ENCODE measurements at regions not wholly inside any gene's neighbourhood (a gene's known extent, or its start where the extent isn't known, plus 50 kb on each side); places are given as distances from the start of the nearest gene placed in this dataset.

DNA sequence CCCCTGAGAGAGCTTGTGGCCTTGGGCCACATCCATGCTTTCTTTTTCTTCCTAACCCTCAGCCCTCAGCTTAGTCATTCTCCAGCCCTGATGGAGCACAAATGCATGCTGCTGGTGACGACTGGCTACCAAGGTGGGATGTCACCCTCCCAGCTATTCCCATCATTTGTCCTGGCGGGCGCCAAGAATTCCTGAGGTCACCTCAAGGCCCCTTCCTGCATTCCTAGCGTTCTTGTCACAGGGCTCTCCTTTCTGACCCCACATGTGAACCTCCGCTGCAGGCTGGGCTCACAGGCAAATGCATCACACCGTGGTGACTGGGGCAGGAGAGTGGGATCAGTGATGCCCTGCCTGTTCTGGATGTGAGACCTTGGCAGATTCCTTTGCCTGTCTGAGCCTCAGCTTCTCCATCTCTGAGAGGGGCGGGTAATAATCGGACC is 53.4 kb upstream of the IFFO2 start (continued):
- TF ChIP-seq NCOR1 (IDR thresholded peaks at IDR 0.05; ENCODE audit: borderline replicate concordance, low read length) (no peak), ADNP (CRISPR knock-in tag; IDR thresholded peaks at IDR 0.05) (no peak), TEAD3 (CRISPR knock-in tag; optimal IDR thresholded peaks at IDR 0.05; ENCODE audit: borderline replicate concordance) (peak; percentile 97), SOX13 (IDR thresholded peaks at IDR 0.05) (no peak), SOX13 (CRISPR knock-in tag; conservative IDR thresholded peaks at IDR 0.05 in 1 of 2, IDR thresholded peaks at IDR 0.05 in 1 of 2) (peak in 1 of 2 experiments; percentile 52; a peak in 2 of 4 replicates), ISL2 (CRISPR knock-in tag; IDR thresholded peaks at IDR 0.05) (no peak), ZNF12 (CRISPR knock-in tag; IDR thresholded peaks at IDR 0.05) (no peak), GABPB1 (CRISPR knock-in tag; IDR thresholded peaks at IDR 0.05) (no peak), SAP130 (CRISPR knock-in tag; IDR thresholded peaks at IDR 0.05; ENCODE audit: low read depth) (peak; percentile 43; the same call in 1 of the 2 replicates), ZSCAN31 (CRISPR knock-in tag; IDR thresholded peaks at IDR 0.05; ENCODE audit: low read depth) (no peak), ZNF772 (CRISPR knock-in tag; IDR thresholded peaks at IDR 0.05) (no peak), NR2F1 (CRISPR knock-in tag; IDR thresholded peaks at IDR 0.05) (peak in 1 of 2 experiments; percentile 59; a peak in 1 of 4 replicates), MYC (CRISPR knock-in tag; IDR thresholded peaks at IDR 0.05; ENCODE audit: borderline replicate concordance) (0 out of 2 replicates have a peak, but pooled peaks have one; percentile 25), ZMAT3 (CRISPR knock-in tag; conservative IDR thresholded peaks at IDR 0.05) (no peak), SRSF9 (IDR thresholded peaks at IDR 0.05; ENCODE audit: borderline replicate concordance, insufficient read depth, low read depth, low read length, poor library complexity, severe bottlenecking) (no peak), ZNF788 (CRISPR knock-in tag; IDR thresholded peaks at IDR 0.05; ENCODE audit: borderline replicate concordance) (peak; percentile 26; the same call in 1 of the 2 replicates), GABPA (IDR thresholded peaks at IDR 0.05; ENCODE audit: low read depth, low read length) (no peak), GABPA (CRISPR knock-in tag; IDR thresholded peaks at IDR 0.05; ENCODE audit: low read depth) (no peak), MIER2 (CRISPR knock-in tag; IDR thresholded peaks at IDR 0.05) (no peak), ZNF282 (IDR thresholded peaks at IDR 0.05; ENCODE audit: partially characterized antibody) (no peak)
- TF ChIP-seq, protein P1, sequence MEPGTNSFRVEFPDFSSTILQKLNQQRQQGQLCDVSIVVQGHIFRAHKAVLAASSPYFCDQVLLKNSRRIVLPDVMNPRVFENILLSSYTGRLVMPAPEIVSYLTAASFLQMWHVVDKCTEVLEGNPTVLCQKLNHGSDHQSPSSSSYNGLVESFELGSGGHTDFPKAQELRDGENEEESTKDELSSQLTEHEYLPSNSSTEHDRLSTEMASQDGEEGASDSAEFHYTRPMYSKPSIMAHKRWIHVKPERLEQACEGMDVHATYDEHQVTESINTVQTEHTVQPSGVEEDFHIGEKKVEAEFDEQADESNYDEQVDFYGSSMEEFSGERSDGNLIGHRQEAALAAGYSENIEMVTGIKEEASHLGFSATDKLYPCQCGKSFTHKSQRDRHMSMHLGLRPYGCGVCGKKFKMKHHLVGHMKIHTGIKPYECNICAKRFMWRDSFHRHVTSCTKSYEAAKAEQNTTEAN (CRISPR knock-in tag; conservative IDR thresholded peaks at IDR 0.05), result no peak
- TF ChIP-seq, protein P2, sequence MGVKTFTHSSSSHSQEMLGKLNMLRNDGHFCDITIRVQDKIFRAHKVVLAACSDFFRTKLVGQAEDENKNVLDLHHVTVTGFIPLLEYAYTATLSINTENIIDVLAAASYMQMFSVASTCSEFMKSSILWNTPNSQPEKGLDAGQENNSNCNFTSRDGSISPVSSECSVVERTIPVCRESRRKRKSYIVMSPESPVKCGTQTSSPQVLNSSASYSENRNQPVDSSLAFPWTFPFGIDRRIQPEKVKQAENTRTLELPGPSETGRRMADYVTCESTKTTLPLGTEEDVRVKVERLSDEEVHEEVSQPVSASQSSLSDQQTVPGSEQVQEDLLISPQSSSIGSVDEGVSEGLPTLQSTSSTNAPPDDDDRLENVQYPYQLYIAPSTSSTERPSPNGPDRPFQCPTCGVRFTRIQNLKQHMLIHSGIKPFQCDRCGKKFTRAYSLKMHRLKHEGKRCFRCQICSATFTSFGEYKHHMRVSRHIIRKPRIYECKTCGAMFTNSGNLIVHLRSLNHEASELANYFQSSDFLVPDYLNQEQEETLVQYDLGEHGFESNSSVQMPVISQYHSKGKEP (CRISPR knock-in tag; IDR thresholded peaks at IDR 0.05), result no peak
- TF ChIP-seq, protein P3, sequence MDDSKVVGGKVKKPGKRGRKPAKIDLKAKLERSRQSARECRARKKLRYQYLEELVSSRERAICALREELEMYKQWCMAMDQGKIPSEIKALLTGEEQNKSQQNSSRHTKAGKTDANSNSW (CRISPR knock-in tag; IDR thresholded peaks at IDR 0.05; ENCODE audit: borderline replicate concordance), result no peak
- TF ChIP-seq, protein P4, sequence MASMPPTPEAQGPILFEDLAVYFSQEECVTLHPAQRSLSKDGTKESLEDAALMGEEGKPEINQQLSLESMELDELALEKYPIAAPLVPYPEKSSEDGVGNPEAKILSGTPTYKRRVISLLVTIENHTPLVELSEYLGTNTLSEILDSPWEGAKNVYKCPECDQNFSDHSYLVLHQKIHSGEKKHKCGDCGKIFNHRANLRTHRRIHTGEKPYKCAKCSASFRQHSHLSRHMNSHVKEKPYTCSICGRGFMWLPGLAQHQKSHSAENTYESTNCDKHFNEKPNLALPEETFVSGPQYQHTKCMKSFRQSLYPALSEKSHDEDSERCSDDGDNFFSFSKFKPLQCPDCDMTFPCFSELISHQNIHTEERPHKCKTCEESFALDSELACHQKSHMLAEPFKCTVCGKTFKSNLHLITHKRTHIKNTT (CRISPR knock-in tag; IDR thresholded peaks at IDR 0.05), result no peak
- TF ChIP-seq, protein P5, sequence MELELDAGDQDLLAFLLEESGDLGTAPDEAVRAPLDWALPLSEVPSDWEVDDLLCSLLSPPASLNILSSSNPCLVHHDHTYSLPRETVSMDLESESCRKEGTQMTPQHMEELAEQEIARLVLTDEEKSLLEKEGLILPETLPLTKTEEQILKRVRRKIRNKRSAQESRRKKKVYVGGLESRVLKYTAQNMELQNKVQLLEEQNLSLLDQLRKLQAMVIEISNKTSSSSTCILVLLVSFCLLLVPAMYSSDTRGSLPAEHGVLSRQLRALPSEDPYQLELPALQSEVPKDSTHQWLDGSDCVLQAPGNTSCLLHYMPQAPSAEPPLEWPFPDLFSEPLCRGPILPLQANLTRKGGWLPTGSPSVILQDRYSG (CRISPR knock-in tag; IDR thresholded peaks at IDR 0.05), result no peak
- TF ChIP-seq, protein P6, sequence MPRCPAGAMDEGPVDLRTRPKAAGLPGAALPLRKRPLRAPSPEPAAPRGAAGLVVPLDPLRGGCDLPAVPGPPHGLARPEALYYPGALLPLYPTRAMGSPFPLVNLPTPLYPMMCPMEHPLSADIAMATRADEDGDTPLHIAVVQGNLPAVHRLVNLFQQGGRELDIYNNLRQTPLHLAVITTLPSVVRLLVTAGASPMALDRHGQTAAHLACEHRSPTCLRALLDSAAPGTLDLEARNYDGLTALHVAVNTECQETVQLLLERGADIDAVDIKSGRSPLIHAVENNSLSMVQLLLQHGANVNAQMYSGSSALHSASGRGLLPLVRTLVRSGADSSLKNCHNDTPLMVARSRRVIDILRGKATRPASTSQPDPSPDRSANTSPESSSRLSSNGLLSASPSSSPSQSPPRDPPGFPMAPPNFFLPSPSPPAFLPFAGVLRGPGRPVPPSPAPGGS (CRISPR knock-in tag; IDR thresholded peaks at IDR 0.05), result no peak; the same call in 1 of the 2 replicates

All from HepG2 (cell line).